Neuronal stem cell (in vitro differentiated cells): ENCODE measurements at regions not wholly inside any gene's neighbourhood (a gene's known extent, or its start where the extent isn't known, plus 50 kb on each side); places are given as distances from the start of the nearest gene placed in this dataset.

Experiments used
- DNase-seq: peaks from one replicate; pipeline ENCODE4 v3.0.0-alpha.2; 2013; ENCODE audit warnings: low spot score
- H2AFZ ChIP-seq: one replicate; pipeline ENCODE4 v1.6.1; 2013; ENCODE audit warnings: mild to moderate bottlenecking, low read length, inconsistent platforms
- H2AK5ac ChIP-seq: 2 replicates; pipeline ENCODE4 v1.6.1; 2013; ENCODE audit warnings: low read depth, mild to moderate bottlenecking, inconsistent platforms, low read length, moderate library complexity, mixed read lengths
- H2BK120ac ChIP-seq: 2 replicates; pipeline ENCODE4 v1.6.1; 2013; ENCODE audit warnings: low read depth, mild to moderate bottlenecking, inconsistent platforms, low read length, moderate library complexity, mixed read lengths
- H2BK12ac ChIP-seq: one replicate; pipeline ENCODE4 v1.6.1; 2013; ENCODE audit warnings: low read length, inconsistent platforms
- H2BK15ac ChIP-seq: 2 replicates; pipeline ENCODE4 v1.6.1; 2013; ENCODE audit warnings: mild to moderate bottlenecking, low read length, inconsistent platforms, mixed read lengths
- H2BK5ac ChIP-seq: one replicate; pipeline ENCODE4 v1.6.1; 2013; ENCODE audit warnings: inconsistent platforms, mild to moderate bottlenecking, low read length, moderate library complexity
- H3K14ac ChIP-seq: one replicate; pipeline ENCODE4 v1.6.1; 2013; ENCODE audit warnings: low read length, inconsistent platforms
- H3K18ac ChIP-seq: 2 replicates; pipeline ENCODE4 v1.6.1; 2013; ENCODE audit warnings: low read length, inconsistent platforms
- H3K23ac ChIP-seq: 2 replicates; pipeline ENCODE4 v1.6.1; 2013; ENCODE audit warnings: low read depth, mild to moderate bottlenecking, mixed read lengths, low read length, inconsistent platforms; ENCODE audit not compliant: poor library complexity
- H3K27ac ChIP-seq: replicated peaks from 3 replicates; pipeline ENCODE4 v1.5.1; 2013; ENCODE audit warnings: low read length, inconsistent platforms
- H3K27me3 ChIP-seq, 3 experiments: 2 replicates each; pipeline ENCODE4 v1.6.1; 2013; ENCODE audit warnings: low read length in 3 of 3, mild to moderate bottlenecking in 2 of 3, inconsistent platforms in 1 of 3, low read depth in 1 of 3, mixed read lengths in 1 of 3, moderate library complexity in 1 of 3; ENCODE audit not compliant: control insufficient read depth in 3 of 3, insufficient read depth in 3 of 3
- H3K36me3 ChIP-seq, 2 donors: replicated peaks in 1 of 2; 2 replicates each; pipeline ENCODE4 v1.6.1; 2013; ENCODE audit warnings: low read length in 2 of 2; ENCODE audit not compliant: control insufficient read depth in 2 of 2, insufficient read depth in 2 of 2
- H3K4ac ChIP-seq: 2 replicates; pipeline ENCODE4 v1.6.1; 2013; ENCODE audit warnings: inconsistent platforms, mild to moderate bottlenecking, low read length, moderate library complexity
- H3K4me1 ChIP-seq, 2 donors: 1 replicate in 1 of 2; 2 replicates in 1 of 2; pipeline ENCODE4 v1.6.1; 2013; ENCODE audit warnings: low read length in 2 of 2, low read depth in 1 of 2; ENCODE audit not compliant: control insufficient read depth in 2 of 2, insufficient read depth in 1 of 2
- H3K4me2 ChIP-seq: one replicate; pipeline ENCODE4 v1.6.1; 2013; ENCODE audit warnings: mild to moderate bottlenecking, low read length, inconsistent platforms; ENCODE audit not compliant: insufficient read depth, poor library complexity, severe bottlenecking
- H3K4me3 ChIP-seq, 2 donors: 2 replicates each; pipeline ENCODE4 v1.5.1; 2013; ENCODE audit warnings: low read length in 2 of 2, mild to moderate bottlenecking in 2 of 2, inconsistent platforms in 1 of 2, moderate library complexity in 1 of 2
- H3K79me1 ChIP-seq: one replicate; pipeline ENCODE4 v1.6.1; 2013; ENCODE audit warnings: low read depth, mild to moderate bottlenecking, inconsistent platforms, low read length, moderate library complexity
- H3K9ac ChIP-seq: one replicate; pipeline ENCODE4 v1.6.1; 2013; ENCODE audit warnings: mild to moderate bottlenecking, low read depth, low read length, inconsistent platforms; ENCODE audit not compliant: poor library complexity
- H3K9me3 ChIP-seq, 2 donors: replicated peaks in 1 of 2; 2 replicates each; pipeline versions ENCODE3 to v1.6.1; 2013; ENCODE audit warnings: low read length in 2 of 2, mild to moderate bottlenecking in 2 of 2, inconsistent platforms in 1 of 2, low read depth in 1 of 2, mixed read lengths in 1 of 2, moderate library complexity in 1 of 2; ENCODE audit not compliant: control insufficient read depth in 2 of 2, insufficient read depth in 1 of 2
- H4K8ac ChIP-seq: one replicate; pipeline ENCODE4 v1.6.1; 2013; ENCODE audit warnings: low read depth, mild to moderate bottlenecking, inconsistent platforms, low read length, moderate library complexity
- H4K91ac ChIP-seq: one replicate; pipeline ENCODE4 v1.6.1; 2013; ENCODE audit warnings: low read length, low read depth, mild to moderate bottlenecking, inconsistent platforms; ENCODE audit not compliant: poor library complexity
- WGBS, 2 donors: extraction: QIAGEN DNeasy Blood & Tissue Kit; methylation state at CpG; one replicate each; pipeline ENCODE4 v1.1.7; 2013; ENCODE audit warnings: missing lambda C conversion rate in 2 of 2, mixed read lengths in 1 of 2; ENCODE audit not compliant: insufficient read length in 2 of 2, insufficient replicate concordance in 1 of 2; ENCODE audit errors: extremely low coverage in 2 of 2; 5-methylcytosine and 5-hydroxymethylcytosine counted together

- Histone ChIP-seq H3K9me3 (peaks cover 3 to 5% of the 10 kb centered on the region in 2 donors), H3K27ac (no peak overlapping the region), H3K14ac (no peak overlapping the region), H3K23ac (no peak overlapping the region), H3K36me3 (no peaks in the 10 kb centered on the region), H2AK5ac (no peak overlapping the region), H3K27me3 (no peaks in the 10 kb centered on the region), H3K18ac (no peak overlapping the region), H3K4ac (no peak overlapping the region), H3K4me2 (no peak overlapping the region), H4K91ac (no peak overlapping the region), H2BK5ac (no peak overlapping the region), H3K4me1 (peaks cover 0 to 3% of the 10 kb centered on the region in 2 donors), H2BK120ac (no peak overlapping the region), H2AFZ (no peak overlapping the region), H4K8ac (no peak overlapping the region), H3K79me1 (no peaks in the 10 kb centered on the region), H3K9ac (no peak overlapping the region), H2BK15ac (no peak overlapping the region), H2BK12ac (no peak overlapping the region), H3K4me3 (no peak overlapping the region)
- no peak for DNase-seq
- WGBS, 2 donors: no CpG with 5 or more reads among the region's 2 CpGs
Observed at GRCh38 chr7:46177821-46178220, 256.7 kb upstream of the IGFBP3 start.

- WGBS, 2 donors: no CpG with 5 or more reads among the region's 5 CpGs
- Histone ChIP-seq H2AK5ac (no peak overlapping the region), H3K27me3 (no peaks in the 10 kb centered on the region), H4K8ac (no peak overlapping the region), H4K91ac (no peak overlapping the region), H3K9me3 (no peaks in the 10 kb centered on the region), H3K36me3 (no peaks in the 10 kb centered on the region), H3K27ac (no peak overlapping the region), H3K4ac (no peak overlapping the region), H2AFZ (no peak overlapping the region), H2BK15ac (no peak overlapping the region), H3K23ac (no peak overlapping the region), H3K9ac (no peak overlapping the region), H2BK5ac (no peak overlapping the region), H3K79me1 (no peaks in the 10 kb centered on the region), H2BK120ac (no peak overlapping the region), H3K4me3 (no peak overlapping the region), H3K14ac (peak overlapping the region; percentile 59), H3K4me1 (peaks cover 0 to 3% of the 10 kb centered on the region in 2 donors), H3K4me2 (no peak overlapping the region), H3K18ac (peak overlapping the region; percentile 71), H2BK12ac (no peak overlapping the region)
- DNase-seq: no peak
Observed at GRCh38 chr7:46175221-46175620, 254.1 kb upstream of the IGFBP3 start.

- peak overlapping the region; percentile 30 for H3K18ac ChIP-seq
- no peak overlapping the region for H4K8ac ChIP-seq
Observed at GRCh38 chr7:46174196-46174580, 253.1 kb upstream of the IGFBP3 start.

GRCh38 chr7:46173476-46174195 is 252.6 kb upstream of the IGFBP3 start:
- H3K23ac ChIP-seq: no peak overlapping the region
- no peaks in the 10 kb centered on the region for H3K36me3 ChIP-seq
- no peak overlapping the region for H4K8ac ChIP-seq
- peak overlapping the region; percentile 11 for H3K18ac ChIP-seq
- H2BK12ac ChIP-seq: no peak overlapping the region
- H3K4me2 ChIP-seq: no peak overlapping the region
- WGBS, 2 donors: no CpG with 5 or more reads among the region's 14 CpGs
- H3K9me3 ChIP-seq: no peaks in the 10 kb centered on the region
- H3K27ac ChIP-seq: no peak overlapping the region
- no peak overlapping the region for H3K9ac ChIP-seq
- H3K27me3 ChIP-seq: no peaks in the 10 kb centered on the region
- H3K79me1 ChIP-seq: no peaks in the 10 kb centered on the region
- no peak overlapping the region for H2BK5ac ChIP-seq
- no peak for DNase-seq
- no peak overlapping the region for H2BK15ac ChIP-seq
- peak overlapping the region; percentile 41 for H3K14ac ChIP-seq
- H2AFZ ChIP-seq: no peak overlapping the region
- no peak overlapping the region for H2BK120ac ChIP-seq
- peaks cover 0 to 3% of the 10 kb centered on the region in 2 donors for H3K4me1 ChIP-seq
- H3K4ac ChIP-seq: no peak overlapping the region
- no peak overlapping the region for H2AK5ac ChIP-seq
- peak overlapping the region in 1 of 2 donors; percentile 63 for H3K4me3 ChIP-seq
- H4K91ac ChIP-seq: no peak overlapping the region

More at GRCh38 chr7:46174196-46174580, 253.1 kb upstream of the IGFBP3 start:
- WGBS, 2 donors: no CpG with 5 or more reads among the region's 2 CpGs
- no peak overlapping the region for H2BK12ac ChIP-seq
- no peak overlapping the region for H3K4me3 ChIP-seq
- peaks cover 0 to 3% of the 10 kb centered on the region in 2 donors for H3K4me1 ChIP-seq
- no peak overlapping the region for H2AK5ac ChIP-seq
- H3K4ac ChIP-seq: no peak overlapping the region
- no peak overlapping the region for H4K91ac ChIP-seq
- no peak overlapping the region for H2BK15ac ChIP-seq
- no peak overlapping the region for H2AFZ ChIP-seq
- H3K14ac ChIP-seq: no peak overlapping the region
- no peaks in the 10 kb centered on the region for H3K36me3 ChIP-seq
- H3K27ac ChIP-seq: no peak overlapping the region
- H3K9me3 ChIP-seq: no peaks in the 10 kb centered on the region
- H2BK5ac ChIP-seq: no peak overlapping the region
- H3K79me1 ChIP-seq: no peaks in the 10 kb centered on the region
- H2BK120ac ChIP-seq: no peak overlapping the region
- no peak for DNase-seq
- H3K27me3 ChIP-seq: no peaks in the 10 kb centered on the region
- H3K9ac ChIP-seq: no peak overlapping the region
- H3K23ac ChIP-seq: no peak overlapping the region
- H3K4me2 ChIP-seq: no peak overlapping the region
